ENCODE measurements at regions not wholly inside any gene's neighbourhood (a gene's known extent, or its start where the extent isn't known, plus 50 kb on each side); places are given as distances from the start of the nearest gene placed in this dataset.

DNA sequence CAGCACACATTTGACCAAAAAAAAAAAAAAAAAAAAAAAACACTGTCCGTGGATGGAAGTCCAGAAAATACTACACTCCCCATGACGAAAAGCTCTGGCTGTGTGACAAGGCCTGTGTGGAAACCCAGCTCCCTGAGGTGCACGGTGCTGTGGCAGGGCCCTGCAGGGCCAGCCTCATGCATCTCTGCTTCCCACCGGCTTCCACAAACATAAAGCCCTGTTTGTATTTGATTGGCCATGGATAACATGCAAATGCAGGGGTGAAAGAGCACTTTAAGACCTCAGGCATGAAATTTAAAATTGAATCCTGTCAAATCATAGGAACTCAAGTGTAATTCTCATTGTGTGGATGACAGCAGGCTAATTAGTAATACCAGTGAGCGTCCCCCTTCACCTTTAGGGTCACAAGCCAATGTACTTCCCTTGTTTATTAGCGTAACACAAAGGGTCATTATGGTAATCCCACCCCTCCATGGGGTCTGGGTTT, 757.2 kb downstream of the GALR1 start:
- 20% methylated on average over 6 of the region's 6 CpGs for WGBS
- DNase-seq (ENCODE audit: extremely low spot score) = no peak

DNA sequence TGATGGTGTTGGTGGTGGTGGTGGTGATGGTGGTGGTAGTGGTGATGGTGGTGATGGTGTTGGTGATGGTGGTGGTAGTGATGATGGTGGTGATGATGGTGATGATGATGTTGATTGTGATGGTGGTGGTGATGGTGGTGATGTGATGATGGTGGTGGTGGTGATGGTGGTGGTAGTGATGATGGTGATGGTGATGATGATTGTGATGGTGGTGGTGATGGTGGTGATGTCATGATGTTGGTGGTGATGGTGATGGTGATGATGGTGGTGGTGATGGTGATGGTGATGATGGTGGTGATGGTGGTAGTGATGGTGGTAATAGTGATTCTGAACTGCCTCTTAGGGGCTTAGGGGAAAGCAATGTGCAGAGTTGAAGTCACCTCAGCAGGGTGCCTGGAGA, 760.7 kb downstream of the GALR1 start:
- Histone ChIP-seq H3K4me1 (ENCODE audit: insufficient read depth) (no peaks in the 10 kb centered on the region), H3K36me3 (ENCODE audit: insufficient read depth) (no peaks in the 10 kb centered on the region), H3K27ac (ENCODE audit: low read depth) (no peak overlapping the region), H3K4me3 (ENCODE audit: low read depth, low read length) (no peak overlapping the region)
- DNase-seq (ENCODE audit: extremely low spot score) = no peak

More for the DNA sequence above, 757.2 kb downstream of the GALR1 start:
- Histone ChIP-seq H3K36me3 (ENCODE audit: insufficient read depth) (no peaks in the 10 kb centered on the region), H3K27ac (ENCODE audit: low read depth) (no peak overlapping the region), H3K4me3 (ENCODE audit: low read depth, low read length) (no peak overlapping the region), H3K4me1 (ENCODE audit: insufficient read depth) (no peaks in the 10 kb centered on the region)

DNA sequence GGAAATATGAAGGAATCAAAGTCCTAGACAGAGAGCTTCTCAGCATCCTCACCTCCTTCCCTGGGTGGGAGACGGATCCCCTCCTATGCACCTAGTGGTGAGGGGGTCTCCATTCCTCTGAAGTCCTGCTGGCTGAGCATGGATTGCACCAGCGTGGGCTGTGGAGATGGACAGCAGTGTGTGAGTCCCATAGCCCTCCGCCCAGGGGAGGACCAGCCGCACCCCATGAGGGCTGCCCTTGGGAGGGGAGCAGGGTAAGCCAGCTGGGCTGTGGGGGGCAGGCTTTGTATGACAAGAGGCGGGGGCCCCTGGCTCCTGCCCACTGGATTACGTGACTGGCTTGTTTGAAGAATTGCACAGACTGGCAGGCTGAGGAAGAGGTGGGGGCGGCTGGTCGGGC, 768.2 kb downstream of the GALR1 start:
- no peaks in the 10 kb centered on the region for H3K36me3 ChIP-seq (ENCODE audit: insufficient read depth)
- 80% methylated on average over 8 of the region's 8 CpGs for WGBS
- H3K4me1 ChIP-seq (ENCODE audit: insufficient read depth) = no peaks in the 10 kb centered on the region
- no peak overlapping the region for H3K27ac ChIP-seq (ENCODE audit: low read depth)
- H3K4me3 ChIP-seq (ENCODE audit: low read depth, low read length) = no peak overlapping the region
- DNase-seq (ENCODE audit: extremely low spot score) = no peak

DNA sequence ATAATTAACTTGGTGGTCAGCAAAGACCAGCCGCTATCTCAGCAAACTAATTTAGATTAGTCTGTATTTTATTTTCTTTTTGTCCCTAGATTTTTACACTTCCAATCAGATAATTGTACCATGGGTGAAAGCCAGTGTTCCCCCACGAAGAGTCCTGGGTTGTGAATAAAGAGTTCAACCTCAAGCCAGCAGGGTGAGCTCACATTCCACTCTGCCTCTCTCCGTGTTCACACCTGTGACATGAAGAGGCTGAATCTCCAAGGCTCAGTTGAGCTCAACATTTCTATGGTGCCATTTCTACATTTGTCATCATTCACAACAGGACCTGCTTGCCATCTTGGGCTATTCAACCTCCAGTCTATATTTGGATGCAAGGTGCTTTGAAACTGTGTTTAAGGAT, 771.5 kb downstream of the GALR1 start:
- no peak for DNase-seq (ENCODE audit: extremely low spot score)
- 50% methylated on average over 3 of the region's 3 CpGs for WGBS

DNA sequence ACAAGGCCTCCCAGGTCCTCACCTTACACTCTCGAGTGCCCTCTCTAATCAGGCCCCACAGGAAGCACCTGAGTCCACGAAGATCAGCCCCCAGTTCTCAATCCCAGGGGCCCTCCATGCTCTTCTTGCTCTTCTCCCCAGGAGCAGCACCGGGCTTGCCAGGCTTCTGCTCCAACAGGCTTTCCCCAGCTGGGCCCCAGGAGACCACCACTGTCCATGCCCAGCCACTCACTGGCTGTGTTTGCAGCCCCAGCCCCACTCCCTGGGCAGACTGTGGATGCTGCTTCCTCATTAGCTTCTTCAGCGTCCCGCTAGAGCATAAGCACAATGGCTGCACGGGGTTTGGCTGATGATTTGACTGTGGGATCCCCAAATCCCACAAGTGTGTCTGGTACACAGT, 781.9 kb downstream of the GALR1 start:
- no peak for DNase-seq (ENCODE audit: extremely low spot score)
- Histone ChIP-seq H3K4me1 (ENCODE audit: insufficient read depth) (no peaks in the 10 kb centered on the region), H3K27ac (ENCODE audit: low read depth) (no peak overlapping the region), H3K4me3 (ENCODE audit: low read depth, low read length) (no peak overlapping the region), H3K36me3 (ENCODE audit: insufficient read depth) (no peaks in the 10 kb centered on the region)
- 68% methylated on average over 6 of the region's 6 CpGs for WGBS

More for the DNA sequence above, 771.5 kb downstream of the GALR1 start:
- no peak overlapping the region for H3K27ac ChIP-seq (ENCODE audit: low read depth)
- no peak overlapping the region for H3K4me3 ChIP-seq (ENCODE audit: low read depth, low read length)
- H3K36me3 ChIP-seq (ENCODE audit: insufficient read depth) = no peaks in the 10 kb centered on the region
- no peaks in the 10 kb centered on the region for H3K4me1 ChIP-seq (ENCODE audit: insufficient read depth)

DNA sequence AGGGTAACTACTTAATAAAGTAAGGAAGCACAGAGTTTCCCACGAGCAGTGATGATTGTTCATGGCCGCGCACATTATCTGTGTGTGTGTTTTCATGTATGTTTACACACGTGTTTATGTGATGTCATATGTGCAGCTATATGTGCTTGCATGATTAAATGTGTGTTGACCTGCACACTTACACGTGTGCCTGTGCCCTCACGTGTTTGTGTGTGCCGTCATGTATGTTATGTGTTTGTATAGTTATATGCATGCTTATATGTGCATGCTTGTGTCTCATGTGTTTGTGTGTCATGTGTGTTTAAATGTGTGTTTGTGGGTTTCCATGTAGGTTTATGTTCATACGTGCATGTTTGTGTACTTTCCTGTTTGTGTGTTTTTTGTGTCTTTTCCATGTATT, 782.3 kb downstream of the GALR1 start:
- Histone ChIP-seq H3K36me3 (ENCODE audit: insufficient read depth) (no peaks in the 10 kb centered on the region), H3K4me3 (ENCODE audit: low read depth, low read length) (no peak overlapping the region), H3K27ac (ENCODE audit: low read depth) (no peak overlapping the region), H3K4me1 (ENCODE audit: insufficient read depth) (no peaks in the 10 kb centered on the region)
- DNase-seq (ENCODE audit: extremely low spot score) = no peak
- WGBS = 91% methylated on average over 8 of the region's 8 CpGs

DNA sequence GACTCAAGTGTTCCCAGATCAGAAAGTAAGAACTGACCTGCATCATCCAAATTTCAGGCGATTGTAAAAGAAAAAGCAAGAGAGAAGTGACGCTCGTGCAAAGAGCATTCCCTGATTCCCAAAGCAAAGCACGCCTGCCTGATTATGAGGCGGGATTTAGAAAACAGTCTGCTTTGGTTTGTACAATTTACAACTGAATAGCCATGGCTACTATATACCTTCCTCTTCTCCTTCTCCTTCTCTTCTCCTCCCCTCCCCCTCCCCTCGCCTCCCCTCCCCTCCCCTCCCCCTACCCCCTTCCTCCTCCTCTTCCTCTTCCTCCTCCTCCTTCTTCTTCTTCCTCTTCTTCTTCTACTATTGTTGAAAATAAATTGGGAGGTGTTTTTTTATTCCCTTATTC, 782.9 kb downstream of the GALR1 start:
- Histone ChIP-seq H3K27ac (ENCODE audit: low read depth) (no peak overlapping the region), H3K36me3 (ENCODE audit: insufficient read depth) (no peaks in the 10 kb centered on the region), H3K4me1 (ENCODE audit: insufficient read depth) (no peaks in the 10 kb centered on the region), H3K4me3 (ENCODE audit: low read depth, low read length) (no peak overlapping the region)
- WGBS = 71% methylated on average over 6 of the region's 6 CpGs
- no peak for DNase-seq (ENCODE audit: extremely low spot score)

DNA sequence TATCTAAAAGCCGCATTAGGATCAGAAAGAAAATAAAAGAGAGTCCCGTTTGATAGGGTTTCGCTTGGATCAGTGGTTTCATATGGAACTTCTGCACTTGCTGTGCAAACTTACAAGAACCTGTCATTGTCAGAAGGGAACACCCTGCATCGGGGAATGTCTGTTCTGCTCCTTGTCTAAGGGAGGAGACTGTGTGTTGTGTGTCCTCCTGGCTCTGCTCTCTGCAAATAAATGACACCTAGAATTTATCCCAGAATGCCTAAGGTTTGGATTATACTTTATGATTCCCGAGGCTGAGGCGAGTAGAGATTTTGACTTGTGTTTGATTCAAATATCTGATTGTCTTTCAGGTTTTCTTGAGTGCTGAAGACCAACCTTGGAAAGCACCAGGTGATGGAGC, 785.1 kb downstream of the GALR1 start:
- H3K27ac ChIP-seq (ENCODE audit: low read depth) = no peak overlapping the region
- H3K4me3 ChIP-seq (ENCODE audit: low read depth, low read length) = no peak overlapping the region
- WGBS = 64% methylated on average over 6 of the region's 6 CpGs
- H3K4me1 ChIP-seq (ENCODE audit: insufficient read depth) = no peaks in the 10 kb centered on the region
- no peaks in the 10 kb centered on the region for H3K36me3 ChIP-seq (ENCODE audit: insufficient read depth)
- DNase-seq (ENCODE audit: extremely low spot score) = no peak

DNA sequence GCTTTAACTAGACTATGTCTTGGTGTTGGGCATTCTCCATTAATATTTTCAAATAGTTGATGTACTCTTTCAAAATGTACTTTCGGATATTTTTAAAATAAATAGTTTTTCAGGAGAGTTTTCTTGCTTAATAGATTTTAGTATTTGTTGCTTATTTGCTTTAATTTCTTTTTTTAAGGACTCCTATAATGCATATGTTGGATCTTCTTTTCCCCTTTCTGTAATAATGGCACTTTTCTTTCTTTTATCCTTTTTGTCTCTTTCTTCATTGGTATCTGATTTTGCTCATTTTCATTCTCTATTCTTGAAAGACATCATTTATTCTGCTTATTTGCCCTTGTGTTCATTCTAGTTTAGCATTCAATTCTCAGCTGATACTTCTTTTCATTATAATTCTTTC, 791.6 kb downstream of the GALR1 start:
- 78% methylated on average over 1 of the region's 1 CpG for WGBS
- no peak overlapping the region for H3K4me3 ChIP-seq (ENCODE audit: low read depth, low read length)
- H3K36me3 ChIP-seq (ENCODE audit: insufficient read depth) = no peaks in the 10 kb centered on the region
- DNase-seq (ENCODE audit: extremely low spot score) = no peak
- H3K27ac ChIP-seq (ENCODE audit: low read depth) = no peak overlapping the region
- no peaks in the 10 kb centered on the region for H3K4me1 ChIP-seq (ENCODE audit: insufficient read depth)

DNA sequence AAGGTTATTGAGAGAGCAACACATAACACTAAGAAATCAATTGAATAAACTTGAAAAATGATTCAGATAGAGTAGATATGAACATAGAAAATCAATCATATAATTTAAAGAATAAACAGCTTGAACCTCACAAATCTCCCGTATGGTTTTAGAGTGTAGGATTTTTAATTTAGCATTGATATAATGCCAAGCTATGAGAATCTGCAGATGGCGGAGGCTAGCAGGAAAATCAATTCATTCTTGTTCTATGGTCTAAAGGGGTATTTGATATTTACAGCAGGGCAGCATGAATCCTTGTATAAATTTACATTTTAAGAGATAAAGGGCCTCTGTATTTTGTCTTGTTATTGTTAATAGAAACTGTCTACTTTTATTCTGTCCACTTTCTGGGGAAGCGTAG, 797.0 kb downstream of the GALR1 start:
- H3K4me1 ChIP-seq (ENCODE audit: insufficient read depth) = no peaks in the 10 kb centered on the region
- DNase-seq (ENCODE audit: extremely low spot score) = no peak
- 65% methylated on average over 3 of the region's 3 CpGs for WGBS
- no peaks in the 10 kb centered on the region for H3K36me3 ChIP-seq (ENCODE audit: insufficient read depth)
- H3K4me3 ChIP-seq (ENCODE audit: low read depth, low read length) = no peak overlapping the region
- H3K27ac ChIP-seq (ENCODE audit: low read depth) = no peak overlapping the region

DNA sequence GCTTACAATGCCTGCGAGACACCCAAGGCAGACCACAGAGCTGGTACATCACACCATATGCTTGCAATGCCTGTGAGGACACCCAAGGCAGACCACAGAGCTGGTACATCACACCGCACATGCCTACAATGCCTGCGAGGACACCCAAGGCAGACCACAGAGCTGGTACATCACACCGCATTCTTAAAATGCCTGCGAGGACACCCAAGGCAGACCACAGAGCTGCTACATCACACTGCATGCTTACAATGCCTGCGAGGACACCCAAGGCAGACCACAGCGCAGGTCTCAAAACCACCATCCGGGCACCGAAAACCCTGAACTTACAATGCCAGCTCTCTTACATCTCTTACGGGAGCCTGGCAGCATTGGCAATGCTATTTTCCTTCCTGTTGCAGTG, 799.6 kb downstream of the GALR1 start:
- no peak overlapping the region for H3K27ac ChIP-seq (ENCODE audit: low read depth)
- no peaks in the 10 kb centered on the region for H3K4me1 ChIP-seq (ENCODE audit: insufficient read depth)
- H3K4me3 ChIP-seq (ENCODE audit: low read depth, low read length) = no peak overlapping the region
- H3K36me3 ChIP-seq (ENCODE audit: insufficient read depth) = no peaks in the 10 kb centered on the region
- WGBS = 89% methylated on average over 10 of the region's 10 CpGs
- DNase-seq (ENCODE audit: extremely low spot score) = no peak

DNA sequence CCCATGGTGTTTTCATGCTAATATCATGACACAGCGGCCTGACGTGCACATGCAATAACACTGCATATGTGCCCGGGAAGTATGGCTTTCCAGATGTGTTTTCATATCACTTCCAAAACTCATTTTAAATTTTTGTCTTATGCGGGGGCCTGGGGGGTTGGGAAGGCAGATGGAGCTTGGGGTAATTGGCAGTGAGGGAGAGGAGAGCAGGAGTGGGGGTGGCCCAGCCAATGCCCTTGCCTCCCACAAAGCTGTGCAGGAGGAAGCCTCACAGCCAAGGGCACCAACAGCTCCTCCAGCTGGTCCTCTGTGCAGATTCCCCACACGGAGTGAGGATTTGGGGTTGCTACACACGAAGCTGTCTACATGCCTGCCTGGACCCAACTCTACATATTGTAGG, 805.2 kb downstream of the GALR1 start:
- H3K4me3 ChIP-seq (ENCODE audit: low read depth, low read length) = no peak overlapping the region
- DNase-seq (ENCODE audit: extremely low spot score) = no peak
- no peaks in the 10 kb centered on the region for H3K4me1 ChIP-seq (ENCODE audit: insufficient read depth)
- H3K36me3 ChIP-seq (ENCODE audit: insufficient read depth) = no peaks in the 10 kb centered on the region
- no peak overlapping the region for H3K27ac ChIP-seq (ENCODE audit: low read depth)
- 85% methylated on average over 6 of the region's 6 CpGs for WGBS

DNA sequence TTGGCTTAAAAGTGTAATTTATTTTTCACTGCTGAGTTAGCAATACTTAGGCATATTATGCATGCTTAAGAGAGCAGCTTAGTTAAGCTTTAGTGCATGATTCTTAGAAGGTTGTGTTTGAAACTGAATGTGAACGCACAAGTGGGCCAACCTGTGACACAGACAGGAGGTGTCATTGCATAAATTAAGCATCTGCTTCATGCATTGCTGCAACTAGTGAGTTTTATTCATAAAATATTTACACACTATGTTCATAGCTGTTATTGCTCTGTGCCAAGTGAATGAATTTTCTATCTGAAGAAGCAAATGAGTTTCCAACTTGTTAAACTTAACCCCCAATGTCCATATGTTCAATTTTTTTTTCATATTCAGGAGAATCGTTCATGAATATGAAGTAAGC, 806.4 kb downstream of the GALR1 start:
- WGBS = 74% methylated on average over 2 of the region's 2 CpGs
- H3K4me1 ChIP-seq (ENCODE audit: insufficient read depth) = no peaks in the 10 kb centered on the region
- no peak overlapping the region for H3K4me3 ChIP-seq (ENCODE audit: low read depth, low read length)
- DNase-seq (ENCODE audit: extremely low spot score) = no peak
- no peak overlapping the region for H3K27ac ChIP-seq (ENCODE audit: low read depth)
- no peaks in the 10 kb centered on the region for H3K36me3 ChIP-seq (ENCODE audit: insufficient read depth)

DNA sequence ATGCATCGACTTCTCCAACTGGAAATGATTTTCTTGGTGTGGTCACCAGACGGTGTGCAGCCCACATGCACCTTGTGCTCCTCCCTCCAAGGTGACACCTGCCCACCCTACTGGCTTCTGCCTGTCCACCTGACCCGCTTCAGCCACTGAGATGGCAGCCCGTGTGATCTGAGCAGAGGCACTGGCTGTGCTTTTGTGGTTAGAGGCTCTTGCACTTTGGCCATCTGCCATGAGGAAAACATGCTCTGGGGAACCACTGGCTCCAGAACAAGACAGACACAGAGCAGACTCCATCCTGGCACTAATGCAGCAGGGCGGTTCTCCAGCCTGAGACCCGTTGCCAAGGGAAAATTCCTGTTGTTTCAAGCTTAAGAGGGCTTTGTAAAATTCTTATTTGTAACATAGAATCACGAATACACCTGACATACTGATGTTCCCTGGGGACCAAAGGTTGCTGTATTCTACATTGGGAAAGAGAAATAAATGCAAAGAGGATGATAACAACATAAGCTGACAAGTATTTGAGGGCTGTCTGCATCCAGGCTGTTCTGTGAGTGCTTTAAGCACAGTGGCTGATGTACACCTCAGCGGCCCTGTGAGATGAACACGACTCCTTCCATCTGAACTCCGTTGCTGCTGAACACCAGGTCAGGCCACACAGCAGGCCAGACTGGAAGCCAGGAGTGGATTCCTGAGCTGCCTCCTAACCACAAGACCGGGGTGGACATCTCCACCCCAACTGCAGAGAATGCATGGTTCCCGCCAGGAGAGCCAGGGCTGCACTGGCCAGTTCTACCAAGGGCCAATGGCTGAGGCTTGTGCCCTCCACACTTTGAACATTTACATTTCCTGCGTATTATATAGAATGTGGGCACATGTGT, 820.4 kb downstream of the GALR1 start:
- DNase-seq (ENCODE audit: extremely low spot score) = no peak
- H3K27ac ChIP-seq (ENCODE audit: low read depth) = no peak overlapping the region
- H3K4me3 ChIP-seq (ENCODE audit: low read depth, low read length) = no peak overlapping the region
- no peaks in the 10 kb centered on the region for H3K36me3 ChIP-seq (ENCODE audit: insufficient read depth)
- no peaks in the 10 kb centered on the region for H3K4me1 ChIP-seq (ENCODE audit: insufficient read depth)
- 44% methylated on average over 13 of the region's 13 CpGs for WGBS
